Stomach smooth muscle (tissue), 2 donors: ENCODE measurements at regions not wholly inside any gene's neighbourhood (a gene's known extent, or its start where the extent isn't known, plus 50 kb on each side); places are given as distances from the start of the nearest gene placed in this dataset.

Source experiments
- H3K27ac ChIP-seq: one replicate; pipeline ENCODE4 v1.7.0; 2013; ENCODE audit warnings: mild to moderate bottlenecking, low read length, inconsistent platforms
- H3K27me3 ChIP-seq, 2 donors: one replicate each; pipeline ENCODE4 v1.7.0; 2013; ENCODE audit warnings: low read length in 2 of 2; ENCODE audit not compliant: insufficient read depth in 2 of 2, control insufficient read depth in 1 of 2
- H3K36me3 ChIP-seq, 2 donors: one replicate each; pipeline ENCODE4 v1.7.0; 2013; ENCODE audit warnings: low read length in 2 of 2; ENCODE audit not compliant: control insufficient read depth in 2 of 2, insufficient read depth in 2 of 2
- H3K4me1 ChIP-seq: one replicate; pipeline ENCODE4 v1.7.0; 2013; ENCODE audit warnings: low read length; ENCODE audit not compliant: control insufficient read depth, insufficient read depth
- H3K4me3 ChIP-seq, 2 donors: one replicate each; pipeline ENCODE4 v1.7.0; 2013; ENCODE audit warnings: low read length in 2 of 2
- H3K9ac ChIP-seq, 2 donors: one replicate each; pipeline ENCODE4 v1.7.0; 2013; ENCODE audit warnings: low read length in 2 of 2, mild to moderate bottlenecking in 1 of 2
- H3K9me3 ChIP-seq, 2 donors: one replicate each; pipeline ENCODE4 v1.7.0; 2013; ENCODE audit warnings: low read length in 2 of 2; ENCODE audit not compliant: control insufficient read depth in 2 of 2
- donor health status: healthy.
- donor health status: Pancreatic carcinoma.

DNA sequence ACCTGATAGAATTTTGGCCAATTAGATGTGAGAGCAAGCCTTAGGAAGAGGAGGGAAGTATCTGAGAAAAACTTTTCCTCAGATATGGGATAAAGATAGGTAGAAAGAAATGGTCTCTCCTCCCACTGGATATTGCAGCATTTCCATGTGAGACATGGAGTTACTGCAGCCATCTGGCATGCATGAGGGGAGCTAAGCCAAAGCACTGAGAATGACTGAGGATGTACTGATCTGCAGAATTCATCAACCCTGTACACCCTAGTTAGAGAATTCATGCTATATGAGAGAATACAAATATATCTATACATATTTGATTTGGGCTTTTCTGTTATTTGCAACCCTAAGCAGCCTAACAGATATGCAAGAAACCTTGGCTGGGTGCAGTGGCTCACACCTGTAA lies 52.5 kb upstream of the RPL34 start:
- Histone ChIP-seq H3K27me3 (peaks cover 0 to 2% of the 10 kb centered on the region in 2 donors), H3K4me3 (no peak overlapping the region), H3K36me3 (no peaks in the 10 kb centered on the region), H3K9me3 (no peaks in the 10 kb centered on the region), H3K9ac (no peak overlapping the region), H3K4me1 (no peaks in the 10 kb centered on the region), H3K27ac (no peak overlapping the region)

DNA sequence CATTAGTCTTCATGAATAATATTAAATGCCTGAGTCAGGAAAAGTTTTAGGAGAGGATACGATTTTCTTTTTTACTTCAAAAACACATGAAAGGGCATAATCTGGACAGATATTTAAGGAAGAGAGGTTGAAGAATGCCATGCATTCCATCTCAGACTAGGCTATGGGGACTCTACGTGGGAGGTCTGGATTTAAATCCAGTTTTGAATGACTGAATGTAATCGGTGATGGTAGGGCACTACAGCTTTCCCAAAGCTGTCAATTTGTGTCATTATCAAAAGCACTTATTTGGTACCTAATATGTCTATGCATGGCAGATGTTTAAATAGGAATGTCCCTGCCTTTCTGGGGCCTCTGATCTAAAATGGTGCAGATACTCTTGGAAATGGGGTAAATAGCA lies 59.3 kb upstream of the RPL34 start:
- H3K27me3 ChIP-seq = no peaks in the 10 kb centered on the region
- no peaks in the 10 kb centered on the region for H3K36me3 ChIP-seq
- H3K9me3 ChIP-seq = no peaks in the 10 kb centered on the region
- H3K27ac ChIP-seq = no peak overlapping the region
- H3K4me1 ChIP-seq = no peaks in the 10 kb centered on the region
- H3K9ac ChIP-seq = no peak overlapping the region
- no peak overlapping the region for H3K4me3 ChIP-seq

DNA sequence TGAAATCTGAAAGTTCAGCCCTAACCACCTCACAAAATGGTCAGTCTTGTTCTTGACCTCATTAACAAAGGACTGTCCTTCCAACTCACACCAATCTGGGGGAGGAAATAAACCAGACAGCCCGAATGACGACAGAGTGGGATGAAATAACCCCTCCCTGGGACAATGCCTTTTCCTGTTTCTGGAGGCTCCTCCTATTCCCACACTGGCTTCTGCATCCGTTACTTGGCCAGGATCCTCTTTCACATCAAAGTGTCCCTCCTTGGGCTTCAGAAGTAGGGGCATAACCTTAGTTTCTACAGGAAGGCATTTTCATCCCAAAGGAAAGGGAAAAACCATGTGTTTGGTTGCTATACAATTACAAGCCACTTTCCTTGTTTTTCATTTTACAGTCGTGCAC lies 59.8 kb upstream of the RPL34 start:
- H3K27me3 ChIP-seq = no peaks in the 10 kb centered on the region
- no peaks in the 10 kb centered on the region for H3K9me3 ChIP-seq
- H3K36me3 ChIP-seq = no peaks in the 10 kb centered on the region
- no peak overlapping the region for H3K27ac ChIP-seq
- H3K4me3 ChIP-seq = no peak overlapping the region
- H3K9ac ChIP-seq = no peak overlapping the region
- no peaks in the 10 kb centered on the region for H3K4me1 ChIP-seq

GRCh38 chr4:108559911-108560310 lies 60.5 kb upstream of the RPL34 start:
- Histone ChIP-seq H3K36me3 (no peaks in the 10 kb centered on the region), H3K9me3 (no peaks in the 10 kb centered on the region), H3K27me3 (no peaks in the 10 kb centered on the region), H3K4me3 (no peak overlapping the region), H3K9ac (no peak overlapping the region), H3K27ac (no peak overlapping the region), H3K4me1 (no peaks in the 10 kb centered on the region)

- no peaks in the 10 kb centered on the region for H3K9me3 ChIP-seq
- H3K4me1 ChIP-seq = no peaks in the 10 kb centered on the region
- H3K4me3 ChIP-seq = no peak overlapping the region
- H3K27ac ChIP-seq = no peak overlapping the region
- H3K36me3 ChIP-seq = no peaks in the 10 kb centered on the region
- no peak overlapping the region for H3K9ac ChIP-seq
- H3K27me3 ChIP-seq = no peaks in the 10 kb centered on the region
These were observed 61.1 kb upstream of the RPL34 start for GRCh38 chr4:108559068-108559793.

DNA sequence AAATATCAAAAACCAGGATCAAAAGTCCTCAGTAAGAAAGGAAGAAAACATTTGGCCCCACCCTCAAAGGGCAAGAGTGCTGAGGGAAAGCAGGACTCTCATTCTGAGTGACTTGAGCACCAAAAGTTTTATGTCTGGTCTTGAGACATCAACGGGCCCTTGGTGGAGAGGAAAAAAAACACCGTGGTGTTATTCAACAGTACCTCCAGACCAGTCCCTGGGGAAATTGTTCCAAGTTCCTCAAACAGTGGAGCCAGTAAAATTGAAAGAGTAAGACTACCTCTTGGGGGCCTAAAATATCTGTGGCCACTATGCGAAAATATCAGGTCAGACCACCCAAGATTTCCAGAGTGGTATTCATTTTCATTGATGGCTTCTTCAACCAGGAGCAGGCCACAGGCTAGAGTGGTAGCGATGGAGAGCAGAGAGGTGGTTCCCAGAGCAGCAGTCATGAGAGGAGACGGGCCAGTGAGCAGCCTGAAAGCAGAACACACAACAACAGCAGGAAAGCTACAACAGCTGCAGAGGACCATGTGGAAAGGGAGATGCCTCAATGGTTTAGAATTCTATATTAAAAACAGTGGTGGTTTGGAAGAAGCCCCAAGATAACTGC lies 63.7 kb upstream of the RPL34 start:
- no peaks in the 10 kb centered on the region for H3K9me3 ChIP-seq
- H3K9ac ChIP-seq = no peak overlapping the region
- no peaks in the 10 kb centered on the region for H3K4me1 ChIP-seq
- no peaks in the 10 kb centered on the region for H3K27me3 ChIP-seq
- no peak overlapping the region for H3K4me3 ChIP-seq
- H3K36me3 ChIP-seq = no peaks in the 10 kb centered on the region
- H3K27ac ChIP-seq = no peak overlapping the region

- no peaks in the 10 kb centered on the region for H3K9me3 ChIP-seq
- H3K9ac ChIP-seq = no peak overlapping the region
- H3K4me1 ChIP-seq = no peaks in the 10 kb centered on the region
- H3K36me3 ChIP-seq = no peaks in the 10 kb centered on the region
- no peak overlapping the region for H3K27ac ChIP-seq
- H3K4me3 ChIP-seq = no peak overlapping the region
- H3K27me3 ChIP-seq = no peaks in the 10 kb centered on the region
These were observed 64.2 kb upstream of the RPL34 start for GRCh38 chr4:108556166-108556565.

DNA sequence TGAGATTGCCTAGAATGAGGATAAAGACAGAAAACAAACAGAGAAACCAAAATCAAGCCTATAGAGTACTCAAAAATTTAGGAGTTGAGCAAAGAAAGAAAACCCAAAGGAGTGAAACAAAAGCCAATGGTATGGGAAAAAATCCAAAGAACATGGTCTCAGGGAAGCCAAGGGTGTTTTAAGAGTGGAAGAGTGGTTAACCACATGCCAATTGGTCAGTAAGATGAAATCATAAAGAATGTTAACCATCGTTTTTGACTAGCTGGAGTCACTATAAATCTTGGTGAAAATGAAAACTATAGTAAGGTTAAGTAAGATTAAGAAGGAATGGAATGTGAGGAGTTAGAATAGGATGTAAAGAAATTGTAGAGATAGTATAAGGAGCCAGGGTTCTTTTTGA lies 64.7 kb upstream of the RPL34 start:
- Histone ChIP-seq H3K27me3 (no peaks in the 10 kb centered on the region), H3K36me3 (no peaks in the 10 kb centered on the region), H3K27ac (no peak overlapping the region), H3K9me3 (no peaks in the 10 kb centered on the region), H3K4me3 (no peak overlapping the region), H3K4me1 (no peaks in the 10 kb centered on the region), H3K9ac (no peak overlapping the region)

- H3K36me3 ChIP-seq = no peaks in the 10 kb centered on the region
- H3K4me1 ChIP-seq = no peaks in the 10 kb centered on the region
- H3K9ac ChIP-seq = no peak overlapping the region
- H3K27ac ChIP-seq = no peak overlapping the region
- H3K27me3 ChIP-seq = no peaks in the 10 kb centered on the region
- no peak overlapping the region for H3K4me3 ChIP-seq
- H3K9me3 ChIP-seq = peaks cover 2 to 5% of the 10 kb centered on the region in 2 donors
These were observed 72.7 kb upstream of the RPL34 start for GRCh38 chr4:108547682-108548081.

DNA sequence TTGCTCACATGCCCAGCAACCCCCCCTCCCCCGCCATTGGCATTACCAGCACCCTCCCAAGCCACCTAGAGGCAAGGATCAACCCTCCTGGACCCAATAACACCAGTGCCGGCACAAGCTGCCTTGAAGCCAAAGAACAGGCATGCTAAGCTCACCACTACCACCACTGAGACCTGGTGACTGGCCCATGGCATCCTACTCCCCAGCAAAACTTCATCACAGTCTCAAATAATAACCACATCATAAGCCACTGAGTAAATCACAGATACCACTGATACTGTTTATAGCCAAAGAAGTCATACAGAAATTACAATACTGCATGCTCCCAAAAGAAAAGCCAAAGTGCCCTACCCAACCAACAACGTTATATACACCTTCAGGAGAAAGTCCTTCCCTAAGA lies 73.6 kb upstream of the RPL34 start:
- Histone ChIP-seq H3K36me3 (no peaks in the 10 kb centered on the region), H3K4me3 (no peak overlapping the region), H3K27me3 (no peaks in the 10 kb centered on the region), H3K4me1 (no peaks in the 10 kb centered on the region), H3K9ac (no peak overlapping the region), H3K9me3 (peaks cover 2 to 5% of the 10 kb centered on the region in 2 donors), H3K27ac (no peak overlapping the region)

DNA sequence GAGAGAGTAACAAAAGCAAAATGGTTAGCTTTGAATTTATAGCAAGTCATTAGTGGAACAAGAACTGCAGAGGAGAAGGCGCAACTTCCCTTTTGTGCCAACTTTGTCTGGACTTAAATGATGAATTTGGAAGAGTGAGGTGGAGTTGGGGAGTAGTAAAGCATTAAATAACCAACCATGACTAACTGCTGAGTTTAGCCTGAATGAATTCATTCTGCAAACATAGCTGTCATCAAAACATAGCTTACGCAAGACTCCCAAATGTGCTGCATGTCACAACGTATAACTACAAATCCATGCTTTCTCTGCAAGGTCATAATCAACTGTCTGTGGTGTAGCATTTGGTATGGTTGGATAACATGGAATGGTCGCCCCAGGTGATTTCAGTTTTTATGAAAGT lies 75.9 kb upstream of the RPL34 start:
- Histone ChIP-seq H3K4me3 (no peak overlapping the region), H3K4me1 (no peaks in the 10 kb centered on the region), H3K9me3 (peaks cover 2 to 5% of the 10 kb centered on the region in 2 donors), H3K36me3 (no peaks in the 10 kb centered on the region), H3K27ac (no peak overlapping the region), H3K9ac (no peak overlapping the region), H3K27me3 (no peaks in the 10 kb centered on the region)
